ENCODE measurements at regions not wholly inside any gene's neighbourhood (a gene's known extent, or its start where the extent isn't known, plus 50 kb on each side); places are given as distances from the start of the nearest gene placed in this dataset.

DNA sequence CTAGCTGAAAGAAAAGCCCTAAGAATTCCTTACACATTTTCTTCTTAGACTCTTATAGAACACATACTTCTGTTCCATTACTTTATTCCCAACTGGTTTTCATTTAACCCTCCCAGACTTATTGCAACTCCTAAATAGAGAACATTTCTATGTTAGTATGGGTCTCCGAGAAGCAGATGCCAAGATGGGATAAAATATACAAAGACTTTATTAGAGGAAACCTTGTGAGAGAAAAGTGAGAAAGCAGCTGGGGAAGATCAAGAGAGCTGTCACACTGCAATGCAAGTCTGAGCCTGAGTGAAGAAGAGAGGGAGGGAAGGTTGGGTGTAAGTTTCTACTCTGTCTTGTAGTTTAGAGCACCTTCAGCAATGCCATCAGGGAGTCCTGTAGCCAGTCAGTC is 979.3 kb downstream of the IGSF11 start:
- no peak for DNase-seq (ENCODE audit: low spot score)

- no peak for DNase-seq (ENCODE audit: low spot score)
These were observed 977.6 kb downstream of the IGSF11 start for GRCh38 chr3:118057086-118057485.

DNA sequence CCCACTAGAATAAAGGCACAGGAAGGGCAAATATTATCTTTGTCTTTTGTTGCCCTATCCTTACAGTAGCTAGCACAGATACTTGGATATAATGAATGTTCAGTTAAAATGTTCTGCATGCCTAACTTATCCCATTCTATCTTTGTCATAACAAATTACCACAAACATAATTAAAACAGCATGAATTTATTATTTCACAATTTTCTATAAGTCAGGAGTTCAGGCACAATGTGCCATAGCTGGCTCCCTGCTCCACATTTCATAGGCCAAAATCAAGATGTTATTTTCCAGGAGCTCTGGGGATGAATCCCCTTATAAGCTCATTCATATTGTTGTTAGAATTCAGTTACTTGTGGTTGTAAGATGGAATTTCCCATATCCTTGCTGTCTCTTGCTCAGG is 975.5 kb downstream of the IGSF11 start:
- no peak for DNase-seq (ENCODE audit: low spot score)

GRCh38 chr3:118067439-118067838 is 967.2 kb downstream of the IGSF11 start:
- DNase-seq (ENCODE audit: low spot score): no peak

GRCh38 chr3:118075873-118076272 is 958.8 kb downstream of the IGSF11 start:
- peak; percentile 48 for DNase-seq (ENCODE audit: low spot score)

DNA sequence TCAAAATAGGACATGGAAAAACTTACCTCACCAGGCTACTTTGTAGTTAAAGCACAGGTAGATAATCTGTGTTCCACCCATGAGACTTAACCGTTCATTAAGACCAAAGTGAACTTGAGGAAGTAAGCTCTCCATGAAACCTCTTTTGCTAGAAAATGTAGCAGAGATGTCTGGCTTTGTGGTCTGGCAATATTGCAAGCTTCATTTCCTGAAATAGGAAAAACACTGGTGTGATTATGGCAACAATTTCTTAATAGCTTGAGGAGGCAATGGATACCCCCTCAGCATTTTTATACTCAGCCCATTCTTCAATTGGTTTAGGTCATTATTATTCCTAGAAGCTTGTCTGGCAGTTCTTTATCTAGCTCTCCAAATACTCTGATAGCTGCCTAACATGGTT is 957.3 kb downstream of the IGSF11 start:
- DNase-seq (ENCODE audit: low spot score): no peak

DNA sequence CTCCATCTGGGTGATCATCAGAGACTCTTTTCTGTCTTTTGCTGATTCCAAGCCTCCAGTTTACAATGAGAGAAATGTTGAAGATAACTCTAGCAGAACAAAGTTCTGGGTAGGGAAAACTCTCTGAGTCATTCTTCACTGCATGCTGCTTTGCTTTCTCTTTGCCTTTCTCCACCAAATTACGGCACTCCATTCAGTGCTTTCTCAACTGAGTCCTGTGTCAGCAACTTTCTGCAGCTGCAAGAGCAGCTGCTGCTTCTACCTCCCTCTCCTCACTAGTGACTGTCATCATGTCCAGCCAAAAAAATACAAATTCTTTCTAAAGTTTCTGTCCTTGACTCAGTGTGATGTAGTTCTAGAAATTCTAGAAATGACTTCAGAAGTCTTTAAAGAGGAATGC is 953.8 kb downstream of the IGSF11 start:
- peak; percentile 19 for DNase-seq (ENCODE audit: low spot score)

DNA sequence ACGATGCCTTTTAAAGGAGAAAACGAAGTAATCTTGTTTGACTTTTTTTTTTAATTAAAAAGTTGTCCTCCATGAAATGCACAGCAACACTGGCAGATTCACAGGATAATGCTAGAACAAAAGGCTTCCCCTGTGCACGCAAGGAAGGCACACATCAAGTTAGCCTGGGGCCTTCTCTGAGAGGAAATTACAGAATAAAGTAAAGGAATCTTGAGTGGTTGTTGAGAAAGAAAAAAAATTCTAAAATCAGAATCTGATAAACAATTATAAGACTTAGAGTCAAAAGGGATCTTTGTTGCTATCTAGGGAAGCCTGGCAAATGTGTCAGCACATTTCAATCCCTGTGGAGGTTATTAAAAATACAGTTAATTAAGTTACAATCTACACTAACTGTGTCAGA is 946.0 kb downstream of the IGSF11 start:
- DNase-seq (ENCODE audit: low spot score): no peak

GRCh38 chr3:118089563-118089962 is 945.1 kb downstream of the IGSF11 start:
- DNase-seq (ENCODE audit: low spot score): no peak

- DNase-seq (ENCODE audit: low spot score): no peak
These were observed 937.4 kb downstream of the IGSF11 start for GRCh38 chr3:118097226-118097625.

DNA sequence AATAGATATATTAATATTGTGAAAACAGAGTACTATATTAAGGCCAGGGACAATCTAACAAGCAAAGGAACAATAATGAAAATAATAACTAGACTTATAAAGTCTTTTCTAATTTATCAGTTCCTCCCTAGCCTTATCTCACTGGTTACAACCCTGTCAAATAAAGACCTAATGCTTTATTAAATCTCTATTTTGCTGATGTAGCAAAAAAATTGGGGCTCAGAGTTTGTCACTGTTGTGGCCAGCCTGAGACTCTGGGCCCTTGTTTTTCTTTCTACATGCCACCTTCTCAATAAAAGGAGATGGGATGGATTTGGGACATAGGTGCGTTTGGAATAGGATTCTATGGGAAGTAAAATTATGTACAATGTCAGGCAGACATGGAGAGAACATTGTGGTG is 937.0 kb downstream of the IGSF11 start:
- DNase-seq (ENCODE audit: low spot score): no peak

DNA sequence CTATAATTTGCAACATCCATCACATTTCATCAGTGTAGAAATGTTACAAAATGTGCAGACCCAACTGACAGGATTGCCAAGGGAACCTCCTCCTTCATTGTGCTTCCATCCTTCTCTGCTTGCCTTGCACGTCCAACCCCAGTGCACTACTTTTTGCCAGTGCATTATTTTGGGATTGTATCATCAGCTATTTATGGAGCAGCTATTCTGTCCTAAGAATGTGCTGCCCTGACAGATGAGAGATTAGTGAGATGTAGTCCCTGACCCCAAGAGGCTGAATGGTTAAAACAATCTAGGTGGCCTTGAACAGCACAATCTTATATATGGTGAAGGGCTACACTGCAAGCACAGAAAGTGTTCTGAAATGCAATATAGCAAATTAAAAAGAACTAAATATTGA is 935.8 kb downstream of the IGSF11 start:
- DNase-seq (ENCODE audit: low spot score): no peak

GRCh38 chr3:118101891-118102290 is 932.8 kb downstream of the IGSF11 start:
- DNase-seq (ENCODE audit: low spot score): no peak

DNA sequence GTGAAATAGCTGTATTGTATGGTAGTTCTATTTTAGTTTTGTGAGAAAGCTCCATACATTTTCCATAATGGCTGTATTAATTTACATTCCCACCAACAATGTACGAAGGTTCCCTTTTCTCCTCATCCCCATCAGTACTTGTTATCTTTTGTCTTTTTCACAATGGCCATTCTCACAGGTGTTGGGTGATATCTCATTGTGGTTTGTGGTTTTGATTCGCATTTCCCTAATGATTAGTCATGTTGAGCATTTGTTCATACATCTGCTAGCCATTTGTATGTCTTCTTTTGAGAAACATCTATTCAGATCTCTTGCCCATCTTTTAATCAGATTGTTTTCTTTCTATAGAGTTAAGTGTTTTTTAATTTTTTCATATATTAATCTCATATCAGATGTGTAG is 931.9 kb downstream of the IGSF11 start:
- DNase-seq (ENCODE audit: low spot score): no peak

GRCh38 chr3:118108201-118108600 is 926.4 kb downstream of the IGSF11 start:
- no peak for DNase-seq (ENCODE audit: low spot score)

DNA sequence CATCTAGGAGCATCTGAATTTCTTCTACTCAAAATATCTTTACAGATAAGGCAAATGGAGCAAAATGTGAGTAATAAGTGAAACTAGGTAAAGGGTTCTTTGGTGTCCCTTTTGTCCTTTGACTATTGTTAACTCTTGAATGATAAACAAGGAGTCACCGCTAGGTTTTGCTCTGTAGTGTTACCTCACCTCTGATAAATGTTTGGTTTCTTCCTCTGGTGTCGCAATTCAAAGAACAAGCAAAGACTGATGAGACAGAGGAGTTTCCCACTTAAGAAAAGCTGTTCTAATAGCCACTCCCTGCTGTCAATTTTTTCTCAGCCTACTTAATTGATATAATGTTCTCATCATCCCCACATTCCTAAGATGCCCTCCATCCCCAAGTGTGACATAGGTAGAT is 925.9 kb downstream of the IGSF11 start:
- no peak for DNase-seq (ENCODE audit: low spot score)

DNA sequence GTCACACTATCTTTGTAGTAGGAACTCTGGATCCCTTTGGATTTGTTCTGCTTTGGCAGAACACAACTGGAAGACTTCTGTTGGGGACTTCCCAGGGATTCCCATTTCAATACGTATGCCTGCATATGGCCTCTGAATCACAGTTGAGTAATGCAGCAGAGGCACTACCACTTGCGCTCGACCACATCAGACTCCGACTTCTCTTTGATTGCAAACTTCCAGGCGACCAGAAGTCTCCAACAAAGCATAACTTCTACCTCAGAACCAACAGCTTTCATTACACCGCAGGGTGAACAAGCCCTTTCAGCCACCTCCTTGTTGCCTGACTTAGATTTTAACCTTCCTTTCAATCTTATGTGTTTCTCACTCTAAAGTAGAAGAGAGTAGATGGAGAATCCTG is 924.4 kb downstream of the IGSF11 start:
- DNase-seq (ENCODE audit: low spot score): no peak

DNA sequence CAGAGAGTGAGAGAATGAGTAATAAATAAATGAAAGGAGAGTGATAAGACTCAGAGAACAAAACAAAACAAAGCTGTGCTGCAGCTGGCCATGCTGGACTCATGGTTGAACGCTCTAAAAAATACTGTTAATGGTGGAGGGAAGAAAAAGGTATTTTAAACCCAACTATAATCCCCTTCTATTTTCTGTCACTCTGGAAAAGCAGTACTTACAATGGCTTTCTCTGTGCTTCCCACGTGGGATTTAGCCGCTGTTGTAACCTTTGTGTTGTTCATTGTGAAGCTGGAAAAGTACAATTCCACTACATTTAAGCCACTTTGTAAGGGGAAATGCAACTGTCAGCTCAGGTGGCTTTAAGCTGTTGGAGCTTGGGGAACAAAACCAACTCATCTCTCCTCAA is 917.7 kb downstream of the IGSF11 start:
- no peak for DNase-seq (ENCODE audit: low spot score)

- no peak for DNase-seq (ENCODE audit: low spot score)
These were observed 907.9 kb downstream of the IGSF11 start for GRCh38 chr3:118126751-118127150.

DNA sequence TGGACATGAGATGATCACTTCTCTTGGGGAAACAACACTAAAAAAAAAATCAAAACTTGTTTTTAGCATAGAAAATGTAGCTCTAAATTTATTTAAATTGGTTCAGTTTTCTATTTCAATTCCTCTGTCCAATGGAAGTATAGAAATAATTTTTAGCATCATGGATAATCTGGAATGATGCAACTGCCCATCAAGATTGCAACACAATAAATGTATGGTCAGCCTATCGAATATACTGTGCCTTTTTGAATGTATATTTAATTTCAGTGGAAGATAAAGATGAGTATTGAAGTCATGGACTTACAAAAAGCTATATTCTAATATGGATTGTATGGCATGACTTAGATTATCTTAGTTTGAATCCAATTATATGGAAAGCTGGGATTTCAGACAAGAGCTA is 906.7 kb downstream of the IGSF11 start:
- no peak for DNase-seq (ENCODE audit: low spot score)

DNA sequence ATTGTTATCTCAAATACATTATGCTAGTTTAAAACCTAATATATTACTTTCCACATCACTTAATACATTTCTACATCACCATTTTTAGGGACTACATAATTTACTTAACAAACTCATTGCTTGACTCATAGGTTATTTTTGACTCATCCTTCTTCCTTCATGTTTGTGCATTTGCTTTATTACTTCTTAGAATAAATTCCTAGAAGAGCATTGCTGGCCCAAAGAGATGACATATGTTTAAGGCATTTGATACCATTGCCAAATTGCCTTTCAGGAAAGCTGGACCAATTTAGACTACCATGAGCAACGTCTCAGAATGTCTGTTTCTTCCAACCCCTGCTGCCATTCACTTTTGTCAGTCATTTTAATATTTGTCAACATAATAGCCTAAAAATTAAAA is 905.8 kb downstream of the IGSF11 start:
- DNase-seq (ENCODE audit: low spot score): no peak

DNA sequence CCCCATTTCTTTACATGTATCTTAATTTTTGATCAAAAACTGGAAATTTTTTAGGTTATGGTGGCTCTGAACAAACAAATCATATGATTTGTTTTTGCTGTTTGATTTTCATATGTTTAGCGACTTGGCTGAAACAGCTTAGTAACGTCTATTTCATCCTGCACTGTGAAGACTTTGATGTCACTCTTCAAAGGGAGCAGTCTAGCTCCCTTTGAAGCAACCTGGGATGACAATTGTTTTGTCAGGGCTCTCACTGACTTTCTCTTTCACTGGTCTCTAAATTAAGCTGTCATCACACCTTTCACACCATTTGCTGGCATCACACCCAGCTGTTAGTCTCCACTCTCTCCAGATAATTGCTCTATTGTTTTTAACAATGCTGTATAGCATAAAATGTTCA is 896.9 kb downstream of the IGSF11 start:
- DNase-seq (ENCODE audit: low spot score): no peak

GRCh38 chr3:118144919-118145318 is 889.7 kb downstream of the IGSF11 start:
- no peak for DNase-seq (ENCODE audit: low spot score)

GRCh38 chr3:118146658-118147375 is 887.8 kb downstream of the IGSF11 start:
- no peak for DNase-seq (ENCODE audit: low spot score)
